ENCODE measurements at regions not wholly inside any gene's neighbourhood (a gene's known extent, or its start where the extent isn't known, plus 50 kb on each side); places are given as distances from the start of the nearest gene placed in this dataset.

- TF ChIP-seq POLR2A (IDR thresholded peaks at IDR 0.05) (no peak), CTCF (IDR thresholded peaks at IDR 0.05) (no peak)
These were observed 208.6 kb upstream of the KIAA1217 start for GRCh38 chr10:24000271-24000813.

All from sigmoid colon (tissue), 3 donors.